RWPE1 (cell line): ENCODE measurements at regions not wholly inside any gene's neighbourhood (a gene's known extent, or its start where the extent isn't known, plus 50 kb on each side); places are given as distances from the start of the nearest gene placed in this dataset.

ENCODE experiments used
- CTCF ChIA-PET: fragments of 350-600 bp; sonication (Branson Sonifier 250); formaldehyde crosslinking; extraction: SDS; loops from one replicate; lab custom pipeline; 2021; lab: Yijun Ruan, JAX
- POLR2A ChIA-PET: fragments of 400-600 bp; formaldehyde crosslinking; extraction: SDS; loops from one replicate; lab custom pipeline; 2020; ENCODE audit warnings: antibody characterized with exemption; ENCODE audit not compliant: low non-redundant PET; lab: Yijun Ruan, JAX
- DNase-seq: peaks from one replicate; pipeline ENCODE4 v3.0.0; 2012; ENCODE audit warnings: low spot score
- H3K27ac ChIP-seq: fragments of 450-650 bp; 2 replicates; pipeline ENCODE4 v1.5.1; 2017
- CTCF ChIP-seq: fragments of 450-650 bp; conservative IDR thresholded peaks from 2 replicates; pipeline ENCODE4 v1.5.1; 2017; ENCODE audit warnings: low read depth, mild to moderate bottlenecking

GRCh38 chr4:178296669-178297068, 854.4 kb upstream of the AGA start:
- H3K27ac ChIP-seq, result no peak overlapping the region
- no peak for TF ChIP-seq CTCF
- no peak for DNase-seq
- CTCF ChIA-PET, result no interaction called here
- POLR2A ChIA-PET, result no interaction called here

- no peak overlapping the region for H3K27ac ChIP-seq
- DNase-seq, result no peak
- ChIA-PET CTCF (no interaction called here), POLR2A (no interaction called here)
- no peak for TF ChIP-seq CTCF
Measured at GRCh38 chr4:178306565-178306964, 864.3 kb upstream of the AGA start.

- no peak for TF ChIP-seq CTCF
- CTCF ChIA-PET, result no interaction called here
- no peak overlapping the region for H3K27ac ChIP-seq
- no peak for DNase-seq
- POLR2A ChIA-PET, result no interaction called here
Measured at GRCh38 chr4:178309890-178310289, 867.7 kb upstream of the AGA start.

- no peak overlapping the region for H3K27ac ChIP-seq
- no peak for DNase-seq
- ChIA-PET CTCF (no interaction called here), POLR2A (no interaction called here)
- no peak for TF ChIP-seq CTCF
Measured at GRCh38 chr4:178311997-178312396, 869.8 kb upstream of the AGA start.

- CTCF ChIA-PET, result no interaction called here
- no peak for DNase-seq
- H3K27ac ChIP-seq, result no peak overlapping the region
- POLR2A ChIA-PET, result no interaction called here
- TF ChIP-seq CTCF, result no peak
Measured at GRCh38 chr4:178314287-178314686, 872.0 kb upstream of the AGA start.

GRCh38 chr4:178316211-178316610, 874.0 kb upstream of the AGA start:
- no peak for TF ChIP-seq CTCF
- ChIA-PET POLR2A (no interaction called here), CTCF (no interaction called here)
- DNase-seq, result no peak
- H3K27ac ChIP-seq, result no peak overlapping the region

GRCh38 chr4:178320003-178320402, 877.8 kb upstream of the AGA start:
- ChIA-PET CTCF (no interaction called here), POLR2A (no interaction called here)
- no peak for TF ChIP-seq CTCF
- no peak overlapping the region for H3K27ac ChIP-seq
- DNase-seq, result no peak
